ENCODE measurements at regions not wholly inside any gene's neighbourhood (a gene's known extent, or its start where the extent isn't known, plus 50 kb on each side); places are given as distances from the start of the nearest gene placed in this dataset.

DNA sequence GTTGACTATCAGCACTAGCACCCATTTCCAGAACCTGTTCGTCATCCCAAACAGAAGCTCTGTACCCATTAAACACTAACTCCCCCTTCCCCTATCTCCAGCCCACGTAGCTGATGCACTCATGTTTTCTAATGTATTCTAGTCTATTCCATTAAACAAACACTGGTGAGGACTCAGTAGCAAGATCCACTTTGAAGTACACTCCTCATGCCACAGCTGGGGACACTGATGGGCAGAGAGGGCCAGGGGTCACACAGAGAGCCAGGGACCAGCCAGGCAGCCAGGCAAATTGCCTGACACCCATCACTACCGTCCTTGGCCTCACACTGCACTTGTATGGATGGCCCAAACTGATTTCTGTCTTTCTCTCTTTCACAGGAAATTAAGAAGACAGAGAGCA, 269.9 kb upstream of the DIO3 start:
- H2AFZ ChIP-seq (ENCODE audit: low read depth, low read length, poor library complexity, severe bottlenecking), result no peak overlapping the region
- TF ChIP-seq ATF3 (IDR thresholded peaks at IDR 0.05), result no peak
- no peak for TF ChIP-seq POLR2AphosphoS5 (IDR thresholded peaks at IDR 0.05; ENCODE audit: low read depth, low read length)
- TF ChIP-seq REST (IDR thresholded peaks at IDR 0.05; ENCODE audit: low read depth), result no peak
- no peak for TF ChIP-seq SRF (IDR thresholded peaks at IDR 0.05; ENCODE audit: low read depth)
- TF ChIP-seq, protein P1, sequence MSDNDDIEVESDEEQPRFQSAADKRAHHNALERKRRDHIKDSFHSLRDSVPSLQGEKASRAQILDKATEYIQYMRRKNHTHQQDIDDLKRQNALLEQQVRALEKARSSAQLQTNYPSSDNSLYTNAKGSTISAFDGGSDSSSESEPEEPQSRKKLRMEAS (IDR thresholded peaks at IDR 0.05), result no peak
- CTCF ChIA-PET, result no interaction called here
- no peaks in the 10 kb centered on the region for H3K4me1 ChIP-seq (ENCODE audit: control insufficient read depth in 1 of 2, insufficient read depth in 2 of 2, low read length in 2 of 2)
- H3K9me2 ChIP-seq (ENCODE audit: insufficient read depth), result no peaks in the 10 kb centered on the region
- BruUV-seq (replicated peaks), result no TSS peak
- intact Hi-C loops (cut with micrococcal nuclease), result no loop called here
- H3K79me2 ChIP-seq (ENCODE audit: insufficient read depth, low read length), result no peaks in the 10 kb centered on the region
- no peak overlapping the region for H3K4me2 ChIP-seq (ENCODE audit: low read length)
- DNase-seq (ENCODE audit: low read depth, low spot score) (no peak), ATAC-seq (no peak)
- H3K27ac ChIP-seq (ENCODE audit: low read depth, low read length), result no peak overlapping the region
- H3K9me3 ChIP-seq (ENCODE audit: control insufficient read depth in 1 of 2, insufficient read depth in 1 of 2, low read depth in 1 of 2, low read length in 2 of 2), result no peaks in the 10 kb centered on the region
- RAD21 ChIA-PET (ENCODE audit: low non-redundant PET in 1 of 2, low total read pairs in 2 of 2, uncharacterized antibody in 2 of 2, unreplicated experiment in 2 of 2), result no interaction called here
- POLR2A ChIA-PET, result no interaction called here
- H3K27me3 ChIP-seq (ENCODE audit: insufficient read depth, low read length), result peaks cover 4% of the 10 kb centered on the region; the same call in 1 of the 2 replicates
- H3K4me3 ChIP-seq (replicated peaks in 1 of 2; ENCODE audit: low read depth in 1 of 2, low read length in 2 of 2), result no peak overlapping the region
- H3K36me3 ChIP-seq (ENCODE audit: control insufficient read depth in 1 of 2, insufficient read depth in 2 of 2, low read length in 2 of 2), result no peaks in the 10 kb centered on the region
- no peaks in the 10 kb centered on the region for H4K20me1 ChIP-seq (ENCODE audit: insufficient read depth)
- no peak overlapping the region for H3K9ac ChIP-seq (ENCODE audit: low read length)

- POLR2A ChIA-PET, result no interaction called here
- Histone ChIP-seq H3K27me3 (ENCODE audit: insufficient read depth, low read length) (peaks cover 4% of the 10 kb centered on the region; the same call in 1 of the 2 replicates), H2AFZ (ENCODE audit: low read depth, low read length, poor library complexity, severe bottlenecking) (no peak overlapping the region), H3K9me2 (ENCODE audit: insufficient read depth) (no peaks in the 10 kb centered on the region), H3K36me3 (ENCODE audit: control insufficient read depth in 1 of 2, insufficient read depth in 2 of 2, low read length in 2 of 2) (no peaks in the 10 kb centered on the region), H3K4me2 (ENCODE audit: low read length) (no peak overlapping the region), H3K4me3 (replicated peaks in 1 of 2; ENCODE audit: low read depth in 1 of 2, low read length in 2 of 2) (no peak overlapping the region), H4K20me1 (ENCODE audit: insufficient read depth) (no peaks in the 10 kb centered on the region), H3K4me1 (ENCODE audit: control insufficient read depth in 1 of 2, insufficient read depth in 2 of 2, low read length in 2 of 2) (no peaks in the 10 kb centered on the region), H3K27ac (ENCODE audit: low read depth, low read length) (no peak overlapping the region), H3K9ac (ENCODE audit: low read length) (no peak overlapping the region), H3K79me2 (ENCODE audit: insufficient read depth, low read length) (no peaks in the 10 kb centered on the region), H3K9me3 (ENCODE audit: control insufficient read depth in 1 of 2, insufficient read depth in 1 of 2, low read depth in 1 of 2, low read length in 2 of 2) (0 out of 4 replicates have a peak, but pooled peaks cover 0 to under 1% of the 10 kb centered on the region in 2 experiments)
- intact Hi-C loops (cut with micrococcal nuclease), result no loop called here
- no peak for DNase-seq (ENCODE audit: low read depth, low spot score)
- no peak for ATAC-seq
- RAD21 ChIA-PET (ENCODE audit: low non-redundant PET in 1 of 2, low total read pairs in 2 of 2, uncharacterized antibody in 2 of 2, unreplicated experiment in 2 of 2), result no interaction called here
- CTCF ChIA-PET, result no interaction called here
- TF ChIP-seq EZH2phosphoT487 (IDR thresholded peaks at IDR 0.05; ENCODE audit: borderline replicate concordance), result no peak
- TF ChIP-seq FOSL1 (IDR thresholded peaks at IDR 0.05; ENCODE audit: low read depth), result no peak
- no peak for TF ChIP-seq RAD21 (IDR thresholded peaks at IDR 0.05; ENCODE audit: low read depth)
- no peak for TF ChIP-seq REST (IDR thresholded peaks at IDR 0.05; ENCODE audit: low read depth)
- no peak for TF ChIP-seq POLR2AphosphoS5 (IDR thresholded peaks at IDR 0.05; ENCODE audit: low read depth, low read length)
- no peak for TF ChIP-seq CBX3 (IDR thresholded peaks at IDR 0.05; ENCODE audit: low read depth)
- TF ChIP-seq SIN3A (IDR thresholded peaks at IDR 0.05; ENCODE audit: low read depth), result no peak
- TF ChIP-seq ZFX (IDR thresholded peaks at IDR 0.05), result no peak
- TF ChIP-seq ELF1 (IDR thresholded peaks at IDR 0.05; ENCODE audit: borderline replicate concordance, low read depth), result no peak
- no peak for TF ChIP-seq ZNF274 (IDR thresholded peaks at IDR 0.05; ENCODE audit: low read depth, low read length)
- BruUV-seq (replicated peaks), result no TSS peak
Observed at GRCh38 chr14:101292448-101292847, 268.8 kb upstream of the DIO3 start.
